WTC11 (cell line): ENCODE measurements at regions not wholly inside any gene's neighbourhood (a gene's known extent, or its start where the extent isn't known, plus 50 kb on each side); places are given as distances from the start of the nearest gene placed in this dataset.

Experiments used
- ATAC-seq: fragments of 200-7000 bp; cut with Tn5 transposase; 2 replicates; pipeline ENCODE4 v1.10.0; 2021; ENCODE audit warnings: mild to moderate bottlenecking, moderate library complexity
- CTCF ChIA-PET: fragments of 300-600 bp; sonication (Branson Sonifier 250); formaldehyde crosslinking; loops from one replicate; lab custom pipeline; 2021; ENCODE audit warnings: antibody characterized with exemption; lab: Charles Lee
- POLR2A ChIA-PET: fragments of 350-600 bp; sonication (Branson Sonifier 250); formaldehyde crosslinking; loops from one replicate; lab custom pipeline; 2021; ENCODE audit warnings: antibody characterized with exemption; lab: Charles Lee
- DNase-seq: peaks from one replicate; pipeline ENCODE4 v3.0.0; 2021; ENCODE audit warnings: low spot score
- H3K27ac Mint-ChIP-seq: 2 replicates; pipeline ENCODE4 v1.8.0; 2021; ENCODE audit warnings: mixed read lengths
- H3K27me3 Mint-ChIP-seq: 2 replicates; pipeline ENCODE4 v1.8.0; 2021; ENCODE audit warnings: low read depth, mild to moderate bottlenecking, moderate library complexity, mixed read lengths
- H3K36me3 Mint-ChIP-seq: 2 replicates; pipeline ENCODE4 v1.8.0; 2021; ENCODE audit warnings: mixed read lengths
- H3K4me1 Mint-ChIP-seq: 2 replicates; pipeline ENCODE4 v1.8.0; 2022; ENCODE audit warnings: mixed read lengths
- H3K4me3 Mint-ChIP-seq: 2 replicates; pipeline ENCODE4 v1.8.0; 2021; ENCODE audit warnings: mild to moderate bottlenecking, moderate library complexity, mixed read lengths
- H3K9me3 Mint-ChIP-seq: 2 replicates; pipeline ENCODE4 v1.8.0; 2021; ENCODE audit warnings: mixed read lengths
- CREM ChIP-seq: sonication (generic); formaldehyde crosslinking; IDR thresholded peaks from 2 replicates; pipeline ENCODE4 v1.8.1; 2022; ENCODE audit warnings: mild to moderate bottlenecking, missing genetic modification reagents, moderate library complexity
- FOXJ3 ChIP-seq: sonication (generic); formaldehyde crosslinking; IDR thresholded peaks from 2 replicates; pipeline ENCODE4 v1.9.0; 2021; ENCODE audit warnings: missing genetic modification reagents, mild to moderate bottlenecking, borderline replicate concordance
- FOXP1 ChIP-seq: sonication (generic); formaldehyde crosslinking; IDR thresholded peaks from 2 replicates; pipeline ENCODE4 v1.8.0; 2022; ENCODE audit warnings: missing genetic modification reagents, mild to moderate bottlenecking, moderate library complexity, borderline replicate concordance
- KAT7 ChIP-seq: sonication (generic); formaldehyde crosslinking; IDR thresholded peaks from 2 replicates; pipeline ENCODE4 v1.8.1; 2023; ENCODE audit warnings: missing genetic modification reagents, mild to moderate bottlenecking, borderline replicate concordance
- MYBL2 ChIP-seq: sonication (generic); formaldehyde crosslinking; IDR thresholded peaks from 2 replicates; pipeline ENCODE4 v1.8.1; 2023; ENCODE audit warnings: mild to moderate bottlenecking, moderate library complexity, missing genetic modification reagents
- NFATC4 ChIP-seq: fragments of 250-450 bp; sonication (Bioruptor Pico); IDR thresholded peaks from 2 replicates; pipeline ENCODE4 v1.9.0; 2021; ENCODE audit warnings: mild to moderate bottlenecking
- NFE2L1 ChIP-seq: sonication (generic); formaldehyde crosslinking; IDR thresholded peaks from 2 replicates; pipeline ENCODE4 v1.8.1; 2023; ENCODE audit warnings: missing genetic modification reagents
- NR2C2 ChIP-seq: sonication (generic); formaldehyde crosslinking; IDR thresholded peaks from 2 replicates; pipeline ENCODE4 v1.8.0; 2022; ENCODE audit warnings: mild to moderate bottlenecking, missing genetic modification reagents
- NR3C1 ChIP-seq: sonication (generic); formaldehyde crosslinking; conservative IDR thresholded peaks from 2 replicates; pipeline ENCODE4 v1.8.1; 2023; ENCODE audit warnings: low read depth, mild to moderate bottlenecking, missing genetic modification reagents
- OVOL2 ChIP-seq: fragments of 250-450 bp; sonication (Bioruptor Pico); IDR thresholded peaks from 2 replicates; pipeline ENCODE4 v1.9.0; 2021; ENCODE audit warnings: mild to moderate bottlenecking, borderline replicate concordance
- RORB ChIP-seq: fragments of 250-450 bp; sonication (Bioruptor Pico); IDR thresholded peaks from 2 replicates; pipeline ENCODE4 v1.9.0; 2021; ENCODE audit warnings: mild to moderate bottlenecking
- SMAD3 ChIP-seq: sonication (generic); formaldehyde crosslinking; IDR thresholded peaks from 2 replicates; pipeline ENCODE4 v1.8.0; 2022; ENCODE audit warnings: missing genetic modification reagents, mild to moderate bottlenecking, borderline replicate concordance
- SMAD4 ChIP-seq: sonication (generic); formaldehyde crosslinking; IDR thresholded peaks from 2 replicates; pipeline ENCODE4 v1.8.0; 2022; ENCODE audit warnings: mild to moderate bottlenecking, missing genetic modification reagents
- SP1 ChIP-seq: sonication (generic); formaldehyde crosslinking; conservative IDR thresholded peaks from 2 replicates; pipeline ENCODE4 v1.8.1; 2022; ENCODE audit warnings: missing genetic modification reagents
- TEAD4 ChIP-seq: sonication (generic); formaldehyde crosslinking; IDR thresholded peaks from 2 replicates; pipeline ENCODE4 v1.8.0; 2022; ENCODE audit warnings: mild to moderate bottlenecking, missing genetic modification reagents
- ZNF121 ChIP-seq: sonication (generic); formaldehyde crosslinking; IDR thresholded peaks from 2 replicates; pipeline ENCODE4 v1.8.0; 2023; ENCODE audit warnings: missing genetic modification reagents
- ZNF232 ChIP-seq: sonication (generic); formaldehyde crosslinking; IDR thresholded peaks from 2 replicates; pipeline ENCODE4 v1.8.0; 2022; ENCODE audit warnings: mild to moderate bottlenecking, missing genetic modification reagents
- ZNF263 ChIP-seq: sonication (generic); formaldehyde crosslinking; IDR thresholded peaks from 2 replicates; pipeline ENCODE4 v1.8.1; 2022; ENCODE audit warnings: low read depth, mild to moderate bottlenecking, moderate library complexity, missing genetic modification reagents
- TF ChIP-seq, protein P1 (sequence below): sonication (generic); formaldehyde crosslinking; IDR thresholded peaks from 2 replicates; pipeline ENCODE4 v1.8.1; 2022; ENCODE audit warnings: low read depth, missing genetic modification reagents, borderline replicate concordance
- TF ChIP-seq, protein P2 (sequence below): sonication (generic); formaldehyde crosslinking; IDR thresholded peaks from 2 replicates; pipeline ENCODE4 v1.8.1; 2023; ENCODE audit warnings: mild to moderate bottlenecking, missing genetic modification reagents
- TF ChIP-seq, protein P3 (sequence below): fragments of 250-450 bp; sonication (Bioruptor Pico); IDR thresholded peaks from 2 replicates; pipeline ENCODE4 v1.9.0; 2021; ENCODE audit warnings: mild to moderate bottlenecking, borderline replicate concordance
- TF ChIP-seq, protein P4 (sequence below): sonication (generic); formaldehyde crosslinking; IDR thresholded peaks from 2 replicates; pipeline ENCODE4 v1.8.1; 2022; ENCODE audit warnings: low read depth, mild to moderate bottlenecking, moderate library complexity, missing genetic modification reagents, borderline replicate concordance
- TF ChIP-seq, protein P5 (sequence below): sonication (generic); formaldehyde crosslinking; IDR thresholded peaks from 2 replicates; pipeline ENCODE4 v1.8.0; 2022; ENCODE audit warnings: mild to moderate bottlenecking, missing genetic modification reagents
- TF ChIP-seq, protein P6 (sequence below): sonication (generic); formaldehyde crosslinking; IDR thresholded peaks from 2 replicates; pipeline ENCODE4 v1.8.1; 2022; ENCODE audit warnings: mild to moderate bottlenecking, missing genetic modification reagents, moderate library complexity, borderline replicate concordance
- TF ChIP-seq, protein P7 (sequence below): sonication (generic); formaldehyde crosslinking; conservative IDR thresholded peaks from 2 replicates; pipeline ENCODE4 v1.8.1; 2022; ENCODE audit warnings: mild to moderate bottlenecking, missing genetic modification reagents

DNA sequence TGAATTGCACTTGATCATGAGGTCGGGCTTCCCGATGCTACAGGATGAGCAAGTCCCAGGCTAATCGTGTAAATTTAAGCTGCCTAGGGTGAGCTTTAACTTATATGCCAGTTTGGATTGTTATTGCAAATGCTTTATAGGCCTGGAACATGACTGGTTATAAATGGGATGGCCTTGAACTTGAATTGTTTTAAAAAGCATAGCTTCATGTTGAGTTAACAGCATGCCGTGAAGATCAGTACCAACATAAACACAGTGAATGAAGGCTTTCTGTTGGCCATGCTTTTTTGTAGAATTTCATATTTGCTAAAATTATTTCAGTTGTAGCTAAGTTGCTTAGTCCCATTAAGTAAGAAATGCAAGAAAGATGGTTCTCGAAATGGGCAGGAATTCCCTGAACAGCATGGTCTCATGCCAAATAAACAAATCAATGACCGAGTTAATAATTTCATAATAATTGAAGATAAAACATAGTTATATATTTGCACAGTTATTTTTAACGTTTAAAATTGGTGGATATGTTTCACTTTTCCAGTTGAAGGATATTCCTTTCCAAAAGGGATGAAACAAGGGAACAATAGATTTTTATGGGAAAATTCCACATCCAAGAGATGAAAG lies 76.6 kb upstream of the ARID1B start:
- H3K9me3 Mint-ChIP-seq: no peaks in the 10 kb centered on the region
- TF ChIP-seq, protein P1, sequence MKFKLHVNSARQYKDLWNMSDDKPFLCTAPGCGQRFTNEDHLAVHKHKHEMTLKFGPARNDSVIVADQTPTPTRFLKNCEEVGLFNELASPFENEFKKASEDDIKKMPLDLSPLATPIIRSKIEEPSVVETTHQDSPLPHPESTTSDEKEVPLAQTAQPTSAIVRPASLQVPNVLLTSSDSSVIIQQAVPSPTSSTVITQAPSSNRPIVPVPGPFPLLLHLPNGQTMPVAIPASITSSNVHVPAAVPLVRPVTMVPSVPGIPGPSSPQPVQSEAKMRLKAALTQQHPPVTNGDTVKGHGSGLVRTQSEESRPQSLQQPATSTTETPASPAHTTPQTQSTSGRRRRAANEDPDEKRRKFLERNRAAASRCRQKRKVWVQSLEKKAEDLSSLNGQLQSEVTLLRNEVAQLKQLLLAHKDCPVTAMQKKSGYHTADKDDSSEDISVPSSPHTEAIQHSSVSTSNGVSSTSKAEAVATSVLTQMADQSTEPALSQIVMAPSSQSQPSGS (CRISPR knock-in tag): no peak
- TF ChIP-seq RORB (CRISPR knock-in tag) (no peak), ZNF232 (CRISPR knock-in tag) (no peak), SMAD4 (CRISPR knock-in tag) (no peak), FOXP1 (CRISPR knock-in tag) (no peak), MYBL2 (CRISPR knock-in tag) (no peak), NFATC4 (CRISPR knock-in tag) (no peak), ZNF121 (no peak)
- TF ChIP-seq, protein P2, sequence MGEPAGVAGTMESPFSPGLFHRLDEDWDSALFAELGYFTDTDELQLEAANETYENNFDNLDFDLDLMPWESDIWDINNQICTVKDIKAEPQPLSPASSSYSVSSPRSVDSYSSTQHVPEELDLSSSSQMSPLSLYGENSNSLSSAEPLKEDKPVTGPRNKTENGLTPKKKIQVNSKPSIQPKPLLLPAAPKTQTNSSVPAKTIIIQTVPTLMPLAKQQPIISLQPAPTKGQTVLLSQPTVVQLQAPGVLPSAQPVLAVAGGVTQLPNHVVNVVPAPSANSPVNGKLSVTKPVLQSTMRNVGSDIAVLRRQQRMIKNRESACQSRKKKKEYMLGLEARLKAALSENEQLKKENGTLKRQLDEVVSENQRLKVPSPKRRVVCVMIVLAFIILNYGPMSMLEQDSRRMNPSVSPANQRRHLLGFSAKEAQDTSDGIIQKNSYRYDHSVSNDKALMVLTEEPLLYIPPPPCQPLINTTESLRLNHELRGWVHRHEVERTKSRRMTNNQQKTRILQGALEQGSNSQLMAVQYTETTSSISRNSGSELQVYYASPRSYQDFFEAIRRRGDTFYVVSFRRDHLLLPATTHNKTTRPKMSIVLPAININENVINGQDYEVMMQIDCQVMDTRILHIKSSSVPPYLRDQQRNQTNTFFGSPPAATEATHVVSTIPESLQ (CRISPR knock-in tag): no peak
- TF ChIP-seq, protein P3, sequence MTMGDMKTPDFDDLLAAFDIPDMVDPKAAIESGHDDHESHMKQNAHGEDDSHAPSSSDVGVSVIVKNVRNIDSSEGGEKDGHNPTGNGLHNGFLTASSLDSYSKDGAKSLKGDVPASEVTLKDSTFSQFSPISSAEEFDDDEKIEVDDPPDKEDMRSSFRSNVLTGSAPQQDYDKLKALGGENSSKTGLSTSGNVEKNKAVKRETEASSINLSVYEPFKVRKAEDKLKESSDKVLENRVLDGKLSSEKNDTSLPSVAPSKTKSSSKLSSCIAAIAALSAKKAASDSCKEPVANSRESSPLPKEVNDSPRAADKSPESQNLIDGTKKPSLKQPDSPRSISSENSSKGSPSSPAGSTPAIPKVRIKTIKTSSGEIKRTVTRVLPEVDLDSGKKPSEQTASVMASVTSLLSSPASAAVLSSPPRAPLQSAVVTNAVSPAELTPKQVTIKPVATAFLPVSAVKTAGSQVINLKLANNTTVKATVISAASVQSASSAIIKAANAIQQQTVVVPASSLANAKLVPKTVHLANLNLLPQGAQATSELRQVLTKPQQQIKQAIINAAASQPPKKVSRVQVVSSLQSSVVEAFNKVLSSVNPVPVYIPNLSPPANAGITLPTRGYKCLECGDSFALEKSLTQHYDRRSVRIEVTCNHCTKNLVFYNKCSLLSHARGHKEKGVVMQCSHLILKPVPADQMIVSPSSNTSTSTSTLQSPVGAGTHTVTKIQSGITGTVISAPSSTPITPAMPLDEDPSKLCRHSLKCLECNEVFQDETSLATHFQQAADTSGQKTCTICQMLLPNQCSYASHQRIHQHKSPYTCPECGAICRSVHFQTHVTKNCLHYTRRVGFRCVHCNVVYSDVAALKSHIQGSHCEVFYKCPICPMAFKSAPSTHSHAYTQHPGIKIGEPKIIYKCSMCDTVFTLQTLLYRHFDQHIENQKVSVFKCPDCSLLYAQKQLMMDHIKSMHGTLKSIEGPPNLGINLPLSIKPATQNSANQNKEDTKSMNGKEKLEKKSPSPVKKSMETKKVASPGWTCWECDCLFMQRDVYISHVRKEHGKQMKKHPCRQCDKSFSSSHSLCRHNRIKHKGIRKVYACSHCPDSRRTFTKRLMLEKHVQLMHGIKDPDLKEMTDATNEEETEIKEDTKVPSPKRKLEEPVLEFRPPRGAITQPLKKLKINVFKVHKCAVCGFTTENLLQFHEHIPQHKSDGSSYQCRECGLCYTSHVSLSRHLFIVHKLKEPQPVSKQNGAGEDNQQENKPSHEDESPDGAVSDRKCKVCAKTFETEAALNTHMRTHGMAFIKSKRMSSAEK (CRISPR knock-in tag): no peak
- no peak overlapping the region for H3K4me3 Mint-ChIP-seq
- H3K27me3 Mint-ChIP-seq: no peaks in the 10 kb centered on the region
- ATAC-seq: no peak
- no peak for DNase-seq
- no peak overlapping the region for H3K27ac Mint-ChIP-seq
- no peaks in the 10 kb centered on the region for H3K4me1 Mint-ChIP-seq
- ChIA-PET POLR2A (no interaction called here), CTCF (no interaction called here)
- H3K36me3 Mint-ChIP-seq: no peaks in the 10 kb centered on the region

DNA sequence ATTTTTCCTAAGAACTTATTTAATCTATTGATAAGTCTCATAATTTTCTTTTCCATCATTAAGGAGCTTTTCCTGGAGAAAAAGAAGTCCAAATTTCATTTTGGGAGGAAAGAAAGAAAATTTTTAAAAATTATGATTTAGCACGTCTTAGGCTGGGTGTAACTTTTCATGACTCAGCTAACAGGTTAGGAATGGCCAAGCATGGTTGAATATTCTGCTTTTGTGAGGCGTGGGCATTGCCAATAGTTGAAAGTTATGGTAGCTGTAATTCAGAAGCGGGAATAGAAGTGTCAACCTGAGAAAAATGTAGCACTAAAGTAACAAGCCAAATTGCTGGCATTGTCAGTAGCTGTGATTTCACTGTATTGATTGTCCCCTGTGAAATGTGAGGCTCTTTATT lies 77.2 kb upstream of the ARID1B start:
- ATAC-seq (no peak), DNase-seq (no peak)
- ChIA-PET POLR2A (no interaction called here), CTCF (no interaction called here)
- H3K27me3 Mint-ChIP-seq: no peaks in the 10 kb centered on the region
- no peak overlapping the region for H3K27ac Mint-ChIP-seq
- H3K9me3 Mint-ChIP-seq: no peaks in the 10 kb centered on the region
- H3K4me3 Mint-ChIP-seq: no peak overlapping the region
- no peaks in the 10 kb centered on the region for H3K36me3 Mint-ChIP-seq
- no peaks in the 10 kb centered on the region for H3K4me1 Mint-ChIP-seq
- TF ChIP-seq, protein P4, sequence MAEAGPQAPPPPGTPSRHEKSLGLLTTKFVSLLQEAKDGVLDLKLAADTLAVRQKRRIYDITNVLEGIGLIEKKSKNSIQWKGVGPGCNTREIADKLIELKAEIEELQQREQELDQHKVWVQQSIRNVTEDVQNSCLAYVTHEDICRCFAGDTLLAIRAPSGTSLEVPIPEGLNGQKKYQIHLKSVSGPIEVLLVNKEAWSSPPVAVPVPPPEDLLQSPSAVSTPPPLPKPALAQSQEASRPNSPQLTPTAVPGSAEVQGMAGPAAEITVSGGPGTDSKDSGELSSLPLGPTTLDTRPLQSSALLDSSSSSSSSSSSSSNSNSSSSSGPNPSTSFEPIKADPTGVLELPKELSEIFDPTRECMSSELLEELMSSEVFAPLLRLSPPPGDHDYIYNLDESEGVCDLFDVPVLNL (CRISPR knock-in tag): no peak
- TF ChIP-seq CREM: no peak
- no peak for TF ChIP-seq FOXJ3 (CRISPR knock-in tag)
- no peak for TF ChIP-seq SMAD3 (CRISPR knock-in tag)
- no peak for TF ChIP-seq OVOL2 (CRISPR knock-in tag)
- TF ChIP-seq SP1 (CRISPR knock-in tag): no peak
- no peak for TF ChIP-seq KAT7 (CRISPR knock-in tag)
- TF ChIP-seq NFE2L1 (CRISPR knock-in tag): no peak
- TF ChIP-seq, protein P5, sequence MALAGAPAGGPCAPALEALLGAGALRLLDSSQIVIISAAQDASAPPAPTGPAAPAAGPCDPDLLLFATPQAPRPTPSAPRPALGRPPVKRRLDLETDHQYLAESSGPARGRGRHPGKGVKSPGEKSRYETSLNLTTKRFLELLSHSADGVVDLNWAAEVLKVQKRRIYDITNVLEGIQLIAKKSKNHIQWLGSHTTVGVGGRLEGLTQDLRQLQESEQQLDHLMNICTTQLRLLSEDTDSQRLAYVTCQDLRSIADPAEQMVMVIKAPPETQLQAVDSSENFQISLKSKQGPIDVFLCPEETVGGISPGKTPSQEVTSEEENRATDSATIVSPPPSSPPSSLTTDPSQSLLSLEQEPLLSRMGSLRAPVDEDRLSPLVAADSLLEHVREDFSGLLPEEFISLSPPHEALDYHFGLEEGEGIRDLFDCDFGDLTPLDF: no peak
- TF ChIP-seq NR2C2: no peak
- TF ChIP-seq SMAD4 (CRISPR knock-in tag): no peak
- TF ChIP-seq, protein P6, sequence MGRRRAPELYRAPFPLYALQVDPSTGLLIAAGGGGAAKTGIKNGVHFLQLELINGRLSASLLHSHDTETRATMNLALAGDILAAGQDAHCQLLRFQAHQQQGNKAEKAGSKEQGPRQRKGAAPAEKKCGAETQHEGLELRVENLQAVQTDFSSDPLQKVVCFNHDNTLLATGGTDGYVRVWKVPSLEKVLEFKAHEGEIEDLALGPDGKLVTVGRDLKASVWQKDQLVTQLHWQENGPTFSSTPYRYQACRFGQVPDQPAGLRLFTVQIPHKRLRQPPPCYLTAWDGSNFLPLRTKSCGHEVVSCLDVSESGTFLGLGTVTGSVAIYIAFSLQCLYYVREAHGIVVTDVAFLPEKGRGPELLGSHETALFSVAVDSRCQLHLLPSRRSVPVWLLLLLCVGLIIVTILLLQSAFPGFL (CRISPR knock-in tag): no peak
- no peak for TF ChIP-seq ZNF263 (CRISPR knock-in tag)
- no peak for TF ChIP-seq TEAD4
- no peak for TF ChIP-seq NR3C1 (CRISPR knock-in tag)
- TF ChIP-seq, protein P7, sequence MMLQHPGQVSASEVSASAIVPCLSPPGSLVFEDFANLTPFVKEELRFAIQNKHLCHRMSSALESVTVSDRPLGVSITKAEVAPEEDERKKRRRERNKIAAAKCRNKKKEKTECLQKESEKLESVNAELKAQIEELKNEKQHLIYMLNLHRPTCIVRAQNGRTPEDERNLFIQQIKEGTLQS (CRISPR knock-in tag): no peak
